CD4-positive, alpha-beta memory T cell (primary cell): ENCODE measurements at regions not wholly inside any gene's neighbourhood (a gene's known extent, or its start where the extent isn't known, plus 50 kb on each side); places are given as distances from the start of the nearest gene placed in this dataset.

Source experiments
- CTCF ChIA-PET: fragments of 350-600 bp; sonication (Branson Sonifier 250); formaldehyde crosslinking; loops from one replicate; lab custom pipeline; 2021; ENCODE audit warnings: inconsistent platforms; ENCODE audit not compliant: partially characterized antibody; lab: Charles Lee
- POLR2A ChIA-PET: fragments of 350-600 bp; sonication (Branson Sonifier 250); formaldehyde crosslinking; loops from one replicate; lab custom pipeline; 2021; ENCODE audit not compliant: partially characterized antibody; lab: Charles Lee
- DNase-seq, 5 donors: peaks; one replicate each; pipeline versions ENCODE4 v3.0.0 to v3.0.0-alpha.2; 2020 to 2022; ENCODE audit warnings: mixed read lengths in 1 of 5
- H3K27ac ChIP-seq: one replicate; pipeline ENCODE4 v1.7.0; 2013; ENCODE audit warnings: low read depth, low read length
- H3K27me3 ChIP-seq: 2 replicates; pipeline ENCODE4 v1.7.0; 2013; ENCODE audit warnings: mild to moderate bottlenecking, low read length, moderate library complexity; ENCODE audit not compliant: insufficient read depth
- H3K36me3 ChIP-seq: 2 replicates; pipeline ENCODE4 v1.7.0; 2013; ENCODE audit warnings: mild to moderate bottlenecking, low read length, moderate library complexity; ENCODE audit not compliant: insufficient read depth
- H3K4me1 ChIP-seq: 2 replicates; pipeline ENCODE4 v1.7.0; 2013; ENCODE audit warnings: mild to moderate bottlenecking, low read length, moderate library complexity; ENCODE audit not compliant: insufficient read depth
- H3K4me3 ChIP-seq, 2 donors: one replicate each; pipeline ENCODE4 v1.7.0; 2013; ENCODE audit warnings: low read length in 2 of 2, mild to moderate bottlenecking in 1 of 2
- H3K9me3 ChIP-seq, 2 donors: one replicate each; pipeline ENCODE4 v1.7.0; 2013; ENCODE audit warnings: low read length in 2 of 2, control low read depth in 1 of 2; ENCODE audit not compliant: control insufficient read depth in 1 of 2
- H3K27ac Mint-ChIP-seq, 7 donors: one replicate each; pipeline ENCODE4 v1.8.0; 2020 to 2021; ENCODE audit warnings: mixed read lengths in 7 of 7, mild to moderate bottlenecking in 6 of 7, inconsistent platforms in 3 of 7, moderate library complexity in 3 of 7
- H3K27me3 Mint-ChIP-seq, 2 donors: one replicate each; pipeline ENCODE4 v1.8.0; 2020 to 2021; ENCODE audit warnings: mixed read lengths in 2 of 2
- H3K36me3 Mint-ChIP-seq, 2 donors: one replicate each; pipeline ENCODE4 v1.8.0; 2020 to 2021; ENCODE audit warnings: mixed read lengths in 2 of 2, inconsistent platforms in 1 of 2, mild to moderate bottlenecking in 1 of 2
- H3K4me1 Mint-ChIP-seq, 4 donors: one replicate each; pipeline ENCODE4 v1.8.0; 2020 to 2021; ENCODE audit warnings: mixed read lengths in 4 of 4, mild to moderate bottlenecking in 1 of 4
- H3K4me3 Mint-ChIP-seq, 8 donors: one replicate each; pipeline ENCODE4 v1.8.0; 2020 to 2021; ENCODE audit warnings: mixed read lengths in 8 of 8, mild to moderate bottlenecking in 7 of 8, moderate library complexity in 6 of 8, inconsistent platforms in 3 of 8
- H3K9me3 Mint-ChIP-seq, 8 donors: one replicate each; pipeline ENCODE4 v1.8.0; 2020 to 2021; ENCODE audit warnings: mixed read lengths in 8 of 8, mild to moderate bottlenecking in 5 of 8, inconsistent platforms in 3 of 8, moderate library complexity in 1 of 8
- intact Hi-C: fragments of 100-400 bp; cut with micrococcal nuclease; formaldehyde crosslinking; loops from one replicate; pipeline ENCODE4 v1.15.1; 2023

GRCh38 chr3:117790235-117790987 is 1080.8 kb downstream of the TUSC7 start:
- H3K27ac Mint-ChIP-seq = no peak overlapping the region
- H3K9me3 Mint-ChIP-seq = peaks cover 0 to 7% (median 0%) of the 10 kb centered on the region in 8 donors
- no peaks in the 10 kb centered on the region for H3K36me3 Mint-ChIP-seq
- CTCF ChIA-PET = no interaction called here
- Histone ChIP-seq H3K9me3 (no peaks in the 10 kb centered on the region), H3K27ac (no peak overlapping the region), H3K36me3 (no peaks in the 10 kb centered on the region), H3K27me3 (no peaks in the 10 kb centered on the region), H3K4me3 (no peak overlapping the region), H3K4me1 (no peaks in the 10 kb centered on the region)
- POLR2A ChIA-PET = no interaction called here
- intact Hi-C loops = no loop called here
- no peak for DNase-seq
- H3K4me1 Mint-ChIP-seq = no peaks in the 10 kb centered on the region
- no peak overlapping the region for H3K4me3 Mint-ChIP-seq
- H3K27me3 Mint-ChIP-seq = no peaks in the 10 kb centered on the region

GRCh38 chr3:117793622-117794265 is 1084.2 kb downstream of the TUSC7 start:
- ChIA-PET CTCF (no interaction called here), POLR2A (no interaction called here)
- H3K36me3 ChIP-seq = no peaks in the 10 kb centered on the region
- H3K4me1 ChIP-seq = no peaks in the 10 kb centered on the region
- Mint-ChIP-seq H3K36me3 (no peaks in the 10 kb centered on the region), H3K27me3 (no peaks in the 10 kb centered on the region), H3K4me1 (no peaks in the 10 kb centered on the region), H3K4me3 (no peak overlapping the region), H3K27ac (no peak overlapping the region), H3K9me3 (peaks cover 0 to 8% (median under 1%) of the 10 kb centered on the region in 8 donors)
- no peak overlapping the region for H3K4me3 ChIP-seq
- H3K9me3 ChIP-seq = no peaks in the 10 kb centered on the region
- H3K27me3 ChIP-seq = no peaks in the 10 kb centered on the region
- H3K27ac ChIP-seq = no peak overlapping the region
- intact Hi-C loops = no loop called here
- no peak for DNase-seq

GRCh38 chr3:117798221-117798620 is 1088.6 kb downstream of the TUSC7 start:
- ChIA-PET CTCF (no interaction called here), POLR2A (no interaction called here)
- H3K9me3 ChIP-seq = no peaks in the 10 kb centered on the region
- DNase-seq = no peak
- H3K4me3 Mint-ChIP-seq = no peak overlapping the region
- no peak overlapping the region for H3K4me3 ChIP-seq
- no peaks in the 10 kb centered on the region for H3K36me3 Mint-ChIP-seq
- intact Hi-C loops = no loop called here
- H3K27me3 Mint-ChIP-seq = no peaks in the 10 kb centered on the region
- peaks cover 0 to 8% (median under 1%) of the 10 kb centered on the region in 8 donors for H3K9me3 Mint-ChIP-seq
- H3K36me3 ChIP-seq = no peaks in the 10 kb centered on the region
- H3K4me1 ChIP-seq = no peaks in the 10 kb centered on the region
- H3K27me3 ChIP-seq = no peaks in the 10 kb centered on the region
- H3K27ac Mint-ChIP-seq = no peak overlapping the region
- H3K4me1 Mint-ChIP-seq = no peaks in the 10 kb centered on the region
- no peak overlapping the region for H3K27ac ChIP-seq

- POLR2A ChIA-PET = no interaction called here
- peaks cover 0 to 8% (median under 1%) of the 10 kb centered on the region in 8 donors for H3K9me3 Mint-ChIP-seq
Measured at GRCh38 chr3:117798687-117799386, 1089.3 kb downstream of the TUSC7 start.

GRCh38 chr3:117799387-117799735 is 1089.8 kb downstream of the TUSC7 start:
- Histone ChIP-seq H3K9me3 (no peaks in the 10 kb centered on the region), H3K27ac (no peak overlapping the region), H3K4me1 (no peaks in the 10 kb centered on the region), H3K4me3 (no peak overlapping the region), H3K27me3 (no peaks in the 10 kb centered on the region), H3K36me3 (no peaks in the 10 kb centered on the region)
- POLR2A ChIA-PET = no interaction called here
- Mint-ChIP-seq H3K4me1 (no peaks in the 10 kb centered on the region), H3K36me3 (no peaks in the 10 kb centered on the region), H3K4me3 (no peak overlapping the region), H3K9me3 (peaks cover 0 to 8% (median 0%) of the 10 kb centered on the region in 8 donors), H3K27me3 (no peaks in the 10 kb centered on the region), H3K27ac (no peak overlapping the region)
- DNase-seq = no peak
- CTCF ChIA-PET = no interaction called here
- intact Hi-C loops = no loop called here

More at GRCh38 chr3:117798687-117799386, 1089.3 kb downstream of the TUSC7 start:
- Mint-ChIP-seq H3K27ac (no peak overlapping the region), H3K27me3 (no peaks in the 10 kb centered on the region), H3K4me3 (no peak overlapping the region), H3K4me1 (no peaks in the 10 kb centered on the region), H3K36me3 (no peaks in the 10 kb centered on the region)
- H3K4me3 ChIP-seq = no peak overlapping the region
- no peak for DNase-seq
- H3K27ac ChIP-seq = no peak overlapping the region
- no peaks in the 10 kb centered on the region for H3K27me3 ChIP-seq
- CTCF ChIA-PET = no interaction called here
- intact Hi-C loops = no loop called here
- H3K4me1 ChIP-seq = no peaks in the 10 kb centered on the region
- H3K9me3 ChIP-seq = no peaks in the 10 kb centered on the region
- H3K36me3 ChIP-seq = no peaks in the 10 kb centered on the region

- intact Hi-C loops = no loop called here
- Histone ChIP-seq H3K9me3 (no peaks in the 10 kb centered on the region), H3K4me1 (no peaks in the 10 kb centered on the region), H3K4me3 (no peak overlapping the region), H3K27ac (no peak overlapping the region), H3K27me3 (no peaks in the 10 kb centered on the region), H3K36me3 (no peaks in the 10 kb centered on the region)
- H3K9me3 Mint-ChIP-seq = peaks cover 0 to 8% (median 4%) of the 10 kb centered on the region in 8 donors
- H3K4me1 Mint-ChIP-seq = no peaks in the 10 kb centered on the region
- DNase-seq = no peak
- H3K36me3 Mint-ChIP-seq = no peaks in the 10 kb centered on the region
- no peak overlapping the region for H3K27ac Mint-ChIP-seq
- no peak overlapping the region for H3K4me3 Mint-ChIP-seq
- POLR2A ChIA-PET = no interaction called here
- no peaks in the 10 kb centered on the region for H3K27me3 Mint-ChIP-seq
- CTCF ChIA-PET = no interaction called here
Measured at GRCh38 chr3:117801912-117802239, 1092.3 kb downstream of the TUSC7 start.

GRCh38 chr3:117809186-117810081 is 1099.9 kb downstream of the TUSC7 start:
- no peaks in the 10 kb centered on the region for H3K36me3 Mint-ChIP-seq
- no peak for DNase-seq
- no peaks in the 10 kb centered on the region for H3K27me3 Mint-ChIP-seq
- Histone ChIP-seq H3K9me3 (no peaks in the 10 kb centered on the region), H3K27me3 (no peaks in the 10 kb centered on the region), H3K4me3 (no peak overlapping the region), H3K4me1 (no peaks in the 10 kb centered on the region), H3K27ac (no peak overlapping the region), H3K36me3 (no peaks in the 10 kb centered on the region)
- intact Hi-C loops = no loop called here
- CTCF ChIA-PET = no interaction called here
- H3K4me1 Mint-ChIP-seq = no peaks in the 10 kb centered on the region
- no peak overlapping the region for H3K27ac Mint-ChIP-seq
- POLR2A ChIA-PET = no interaction called here
- H3K9me3 Mint-ChIP-seq = peaks cover 0 to 9% (median 4%) of the 10 kb centered on the region in 8 donors
- no peak overlapping the region for H3K4me3 Mint-ChIP-seq
